GM12892 (cell line): ENCODE measurements at regions not wholly inside any gene's neighbourhood (a gene's known extent, or its start where the extent isn't known, plus 50 kb on each side); places are given as distances from the start of the nearest gene placed in this dataset.

Experiments
- POLR2A ChIP-seq: IDR thresholded peaks from 2 replicates; pipeline ENCODE4 v1.6.1; 2011; ENCODE audit warnings: low read depth, low read length, control low read depth
- POLR2AphosphoS5 ChIP-seq: IDR thresholded peaks from 2 replicates; pipeline ENCODE4 v1.6.1; 2011; ENCODE audit warnings: low read depth, low read length, control low read depth
- TAF1 ChIP-seq: IDR thresholded peaks from 2 replicates; pipeline ENCODE4 v1.6.1; 2011; ENCODE audit warnings: low read depth, mild to moderate bottlenecking, control low read depth, low read length, borderline replicate concordance

DNA sequence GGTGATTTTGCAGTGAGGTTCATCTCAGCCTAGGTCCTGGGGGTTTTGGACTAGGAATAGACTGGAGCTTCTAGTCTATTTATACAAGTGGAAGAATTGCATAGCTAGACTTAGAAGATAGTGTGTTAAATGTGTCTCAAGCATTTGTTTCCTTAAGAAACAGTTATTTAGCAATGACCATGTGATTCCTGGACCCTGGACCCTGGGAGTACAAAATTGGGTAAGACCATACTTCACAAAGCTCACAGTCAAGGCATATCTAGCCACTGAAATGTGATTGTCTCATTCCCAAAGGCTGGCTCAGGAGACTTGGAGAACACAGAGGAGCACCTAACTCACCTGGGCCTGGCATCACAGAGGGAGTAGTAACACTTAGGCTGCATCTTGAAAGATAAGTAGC, 754.5 kb downstream of the SATB2 start:
- TF ChIP-seq POLR2A: no peak
- TF ChIP-seq TAF1: no peak
- no peak for TF ChIP-seq POLR2AphosphoS5
